ENCODE measurements at regions not wholly inside any gene's neighbourhood (a gene's known extent, or its start where the extent isn't known, plus 50 kb on each side); places are given as distances from the start of the nearest gene placed in this dataset.

- Histone ChIP-seq H3K79me2 (replicated peaks; ENCODE audit: insufficient read depth, low read length) (no peaks in the 10 kb centered on the region), H3K9me3 (ENCODE audit: low read length) (no peaks in the 10 kb centered on the region), H3K4me2 (ENCODE audit: low read length) (no peak overlapping the region), H3K27me3 (ENCODE audit: insufficient read depth, low read depth, low read length) (no peaks in the 10 kb centered on the region), H3K36me3 (ENCODE audit: insufficient read depth, low read length) (no peaks in the 10 kb centered on the region), H4K20me1 (ENCODE audit: insufficient read depth) (no peaks in the 10 kb centered on the region), H2AFZ (ENCODE audit: low read depth, low read length) (no peak overlapping the region), H3F3A (ENCODE audit: insufficient read depth, low read length, poor library complexity, severe bottlenecking) (no peaks in the 10 kb centered on the region), H3K9me2 (ENCODE audit: insufficient read depth, low read length) (no peaks in the 10 kb centered on the region), H3K4me3 (ENCODE audit: low read length) (no peak overlapping the region), H3K27ac (ENCODE audit: low read length) (no peak overlapping the region), H3K9ac (ENCODE audit: low read length) (no peak overlapping the region)
- TF ChIP-seq TAF1 (IDR thresholded peaks at IDR 0.05; ENCODE audit: low read depth) (no peak), EP300 (conservative IDR thresholded peaks at IDR 0.05; ENCODE audit: poor library complexity, severe bottlenecking) (no peak), REST (IDR thresholded peaks at IDR 0.05; ENCODE audit: borderline replicate concordance) (no peak), EZH2 (IDR thresholded peaks at IDR 0.05; ENCODE audit: borderline replicate concordance, insufficient read depth, low read length, poor library complexity, severe bottlenecking) (no peak), RAD21 (conservative IDR thresholded peaks at IDR 0.05) (no peak), POLR2AphosphoS5 (IDR thresholded peaks at IDR 0.05) (no peak), SMC3 (conservative IDR thresholded peaks at IDR 0.05; ENCODE audit: poor library complexity) (no peak), CTCF (IDR thresholded peaks at IDR 0.05; ENCODE audit: poor library complexity, severe bottlenecking) (no peak), MXI1 (conservative IDR thresholded peaks at IDR 0.05; ENCODE audit: poor library complexity, severe bottlenecking) (no peak)
Observed at GRCh38 chr2:163527381-163527780, 208.4 kb downstream of the FIGN start.

GRCh38 chr2:163518762-163519161, 217.0 kb downstream of the FIGN start:
- Histone ChIP-seq H3K9ac (ENCODE audit: low read length) (no peak overlapping the region), H3K4me3 (ENCODE audit: low read length) (no peak overlapping the region), H3K9me3 (ENCODE audit: low read length) (no peaks in the 10 kb centered on the region), H3K9me2 (ENCODE audit: insufficient read depth, low read length) (no peaks in the 10 kb centered on the region), H3K27ac (ENCODE audit: low read length) (no peak overlapping the region), H3K79me2 (replicated peaks; ENCODE audit: insufficient read depth, low read length) (no peaks in the 10 kb centered on the region), H3K4me2 (ENCODE audit: low read length) (no peak overlapping the region), H3K27me3 (ENCODE audit: insufficient read depth, low read depth, low read length) (no peaks in the 10 kb centered on the region), H3F3A (ENCODE audit: insufficient read depth, low read length, poor library complexity, severe bottlenecking) (no peaks in the 10 kb centered on the region), H2AFZ (ENCODE audit: low read depth, low read length) (no peak overlapping the region), H3K36me3 (ENCODE audit: insufficient read depth, low read length) (no peaks in the 10 kb centered on the region), H4K20me1 (ENCODE audit: insufficient read depth) (no peaks in the 10 kb centered on the region)
- TF ChIP-seq REST (IDR thresholded peaks at IDR 0.05; ENCODE audit: borderline replicate concordance) (no peak), SMC3 (conservative IDR thresholded peaks at IDR 0.05; ENCODE audit: poor library complexity) (no peak), TAF1 (IDR thresholded peaks at IDR 0.05; ENCODE audit: low read depth) (no peak), MXI1 (conservative IDR thresholded peaks at IDR 0.05; ENCODE audit: poor library complexity, severe bottlenecking) (no peak), EZH2 (IDR thresholded peaks at IDR 0.05; ENCODE audit: borderline replicate concordance, insufficient read depth, low read length, poor library complexity, severe bottlenecking) (no peak), CTCF (IDR thresholded peaks at IDR 0.05; ENCODE audit: poor library complexity, severe bottlenecking) (no peak), POLR2AphosphoS5 (IDR thresholded peaks at IDR 0.05) (no peak), EP300 (conservative IDR thresholded peaks at IDR 0.05; ENCODE audit: poor library complexity, severe bottlenecking) (no peak), RAD21 (conservative IDR thresholded peaks at IDR 0.05) (no peak)
